Adrenal gland (tissue), 9 donors: ENCODE measurements at regions not wholly inside any gene's neighbourhood (a gene's known extent, or its start where the extent isn't known, plus 50 kb on each side); places are given as distances from the start of the nearest gene placed in this dataset.

Experiments
- DNase-seq, 7 donors: peaks; one replicate each; pipeline ENCODE4 v3.0.0-alpha.2; 2019 to 2020
- H3K27ac ChIP-seq, 5 donors: fragments of 200-600 bp; sonication (generic) in 4 of 5; 1 replicate in 3 of 5; 2 replicates in 2 of 5; pipeline versions ENCODE4 v1.5.1 to v1.8.0; 2016 to 2020; ENCODE audit warnings: mild to moderate bottlenecking in 1 of 5
- H3K27me3 ChIP-seq: fragments of 200-600 bp; 2 replicates; pipeline ENCODE4 v1.8.0; 2021
- H3K36me3 ChIP-seq, 2 donors: fragments of 200-600 bp; replicated peaks in 1 of 2; 1 replicate in 1 of 2; 2 replicates in 1 of 2; pipeline versions ENCODE4 v1.5.1 to v1.8.0; 2018 to 2022
- H3K4me1 ChIP-seq, 2 donors: fragments of 200-600 bp; replicated peaks in 1 of 2; 1 replicate in 1 of 2; 2 replicates in 1 of 2; pipeline versions ENCODE4 v1.5.1 to v1.8.0; 2018 to 2021
- H3K4me3 ChIP-seq, 4 donors: fragments of 200-600 bp; sonication (generic) in 3 of 4; one replicate each; pipeline ENCODE4 v1.5.1; 2016 to 2018
- H3K9me3 ChIP-seq, 3 donors: fragments of 200-600 bp; sonication (generic) in 1 of 3; replicated peaks in 1 of 3; 1 replicate in 2 of 3; 2 replicates in 1 of 3; pipeline versions ENCODE4 v1.5.1 to v1.8.0; 2016 to 2021
- CTCF ChIP-seq, 6 experiments: fragments of 450-650 bp in 4 of 6; fragments of 200-600 bp in 2 of 6; sonication (generic) in 1 of 6; IDR thresholded peaks; 1 replicate in 5 of 6; 2 replicates in 1 of 6; pipeline versions ENCODE4 v1.5.1 to v1.8.0; 2016 to 2021; ENCODE audit warnings: antibody characterized with exemption in 6 of 6, mild to moderate bottlenecking in 2 of 6, moderate library complexity in 1 of 6
- POLR2A ChIP-seq, 2 donors: fragments of 450-650 bp; IDR thresholded peaks; one replicate each; pipeline ENCODE4 v1.6.1; 2017; ENCODE audit warnings: antibody characterized with exemption in 2 of 2, mild to moderate bottlenecking in 2 of 2, moderate library complexity in 1 of 2
- WGBS, 4 donors: extraction: QIAGEN DNeasy Blood & Tissue Kit in 2 of 4; methylation state at CpG; one replicate each; pipeline versions ENCODE4 v1.1.5 to v1.1.7; 2013 to 2017; 5-methylcytosine and 5-hydroxymethylcytosine counted together
- intact Hi-C, 2 donors: fragments of 100-400 bp; cut with DNase I; formaldehyde crosslinking; loops; one replicate each; pipeline versions ENCODE4 v1.14.1 to v1.15.0; 2022 to 2023
- donor health status: healthy with polysubstance abuse.
- donor health status: Bipolar disorder and iron deficiency.
- donor health status: DM: yes; HTN: yes; CAD: no.
- donor health status: DM: no; HTN: no; CAD: no.
- donor health status: DM: no; HTN: no; CAD: no.

- DNase-seq = no peak
- Histone ChIP-seq H3K4me3 (no peak overlapping the region), H3K36me3 (no peaks in the 10 kb centered on the region), H3K27ac (no peak overlapping the region), H3K27me3 (no peaks in the 10 kb centered on the region), H3K9me3 (no peaks in the 10 kb centered on the region), H3K4me1 (peaks cover 0 to 7% of the 10 kb centered on the region in 2 donors)
- intact Hi-C loops = no loop called here
- TF ChIP-seq POLR2A (IDR thresholded peaks at IDR 0.05) = no peak
- 90 to 93% (median 92%) methylated on average over 5 of the region's 5 CpGs for WGBS, 4 donors
Measured at GRCh38 chr6:122063761-122064160, 335.7 kb upstream of the HSF2 start.

- no peak for DNase-seq
- WGBS, 4 donors = 75 to 86% (median 80%) methylated on average over 4 of the region's 4 CpGs
Measured at GRCh38 chr6:122066200-122066599, 333.3 kb upstream of the HSF2 start.

GRCh38 chr6:122068291-122068769 is 331.1 kb upstream of the HSF2 start:
- no peaks in the 10 kb centered on the region for H3K36me3 ChIP-seq
- WGBS, 4 donors = 13 to 20% (median 15%) methylated on average over 3 of the region's 3 CpGs
- H3K27ac ChIP-seq = no peak overlapping the region
- no peak overlapping the region for H3K4me3 ChIP-seq
- H3K4me1 ChIP-seq = peaks cover 0 to 7% of the 10 kb centered on the region in 2 donors
- intact Hi-C loops = no loop called here
- H3K9me3 ChIP-seq = no peaks in the 10 kb centered on the region
- TF ChIP-seq CTCF (IDR thresholded peaks at IDR 0.05) = no peak
- TF ChIP-seq POLR2A (IDR thresholded peaks at IDR 0.05) = no peak
- H3K27me3 ChIP-seq = no peaks in the 10 kb centered on the region
- DNase-seq = no peak

More at GRCh38 chr6:122066200-122066599, 333.3 kb upstream of the HSF2 start:
- Histone ChIP-seq H3K27ac (no peak overlapping the region), H3K36me3 (no peaks in the 10 kb centered on the region), H3K4me3 (no peak overlapping the region), H3K27me3 (no peaks in the 10 kb centered on the region), H3K4me1 (peaks cover 0 to 7% of the 10 kb centered on the region in 2 donors), H3K9me3 (no peaks in the 10 kb centered on the region)
- TF ChIP-seq CTCF (IDR thresholded peaks at IDR 0.05) (no peak), POLR2A (IDR thresholded peaks at IDR 0.05) (no peak)
- intact Hi-C loops = no loop called here

- intact Hi-C loops = no loop called here
Measured at GRCh38 chr6:122069932-122070331, 329.5 kb upstream of the HSF2 start.

More at GRCh38 chr6:122069932-122070331, 329.5 kb upstream of the HSF2 start:
- DNase-seq = no peak
- no peak overlapping the region for H3K27ac ChIP-seq
- TF ChIP-seq CTCF (IDR thresholded peaks at IDR 0.05) (no peak), POLR2A (IDR thresholded peaks at IDR 0.05) (no peak)
- WGBS, 4 donors = 43 to 59% (median 49%) methylated on average over 4 of the region's 4 CpGs
- H3K4me3 ChIP-seq = no peak overlapping the region
- peaks cover 0 to 7% of the 10 kb centered on the region in 2 donors for H3K4me1 ChIP-seq
- no peaks in the 10 kb centered on the region for H3K27me3 ChIP-seq
- no peaks in the 10 kb centered on the region for H3K36me3 ChIP-seq
- H3K9me3 ChIP-seq = no peaks in the 10 kb centered on the region
